ENCODE measurements at regions not wholly inside any gene's neighbourhood (a gene's known extent, or its start where the extent isn't known, plus 50 kb on each side); places are given as distances from the start of the nearest gene placed in this dataset.

GRCh38 chr12:43214166-43214565 is 337.8 kb downstream of the ADAMTS20 start:
- Histone ChIP-seq H3K9me2 (ENCODE audit: insufficient read depth) (no peaks in the 10 kb centered on the region), H2AFZ (ENCODE audit: low read depth, low read length, poor library complexity, severe bottlenecking) (no peak overlapping the region), H3K4me3 (replicated peaks in 1 of 2; ENCODE audit: low read depth in 1 of 2, low read length in 2 of 2) (no peak overlapping the region), H3K36me3 (ENCODE audit: control insufficient read depth in 1 of 2, insufficient read depth in 2 of 2, low read length in 2 of 2) (no peaks in the 10 kb centered on the region), H3K79me2 (ENCODE audit: insufficient read depth, low read length) (no peaks in the 10 kb centered on the region), H3K9me3 (ENCODE audit: control insufficient read depth in 1 of 2, insufficient read depth in 1 of 2, low read depth in 1 of 2, low read length in 2 of 2) (no peaks in the 10 kb centered on the region), H3K27me3 (ENCODE audit: insufficient read depth, low read length) (no peaks in the 10 kb centered on the region), H4K20me1 (ENCODE audit: insufficient read depth) (no peaks in the 10 kb centered on the region), H3K27ac (ENCODE audit: low read depth, low read length) (no peak overlapping the region), H3K9ac (ENCODE audit: low read length) (no peak overlapping the region), H3K4me2 (ENCODE audit: low read length) (no peak overlapping the region), H3K4me1 (ENCODE audit: control insufficient read depth in 1 of 2, insufficient read depth in 2 of 2, low read length in 2 of 2) (no peaks in the 10 kb centered on the region)
- ChIA-PET POLR2A (no interaction called here), RAD21 (ENCODE audit: low non-redundant PET in 1 of 2, low total read pairs in 2 of 2, uncharacterized antibody in 2 of 2, unreplicated experiment in 2 of 2) (no interaction called here), CTCF (no interaction called here)
- BruUV-seq (replicated peaks), result no TSS peak
- DNase-seq (ENCODE audit: low read depth, low spot score) (no peak), ATAC-seq (no peak)
- intact Hi-C loops (cut with micrococcal nuclease), result no loop called here
- TF ChIP-seq POLR2AphosphoS5 (IDR thresholded peaks at IDR 0.05; ENCODE audit: low read depth, low read length) (no peak), ATF3 (IDR thresholded peaks at IDR 0.05) (no peak), SRF (IDR thresholded peaks at IDR 0.05; ENCODE audit: low read depth) (no peak), MAX (IDR thresholded peaks at IDR 0.05) (no peak), ZNF274 (IDR thresholded peaks at IDR 0.05; ENCODE audit: low read depth, low read length) (no peak)

- Histone ChIP-seq H3K4me2 (ENCODE audit: low read length) (no peak overlapping the region), H4K20me1 (ENCODE audit: insufficient read depth) (no peaks in the 10 kb centered on the region), H3K27me3 (ENCODE audit: insufficient read depth, low read length) (no peaks in the 10 kb centered on the region), H2AFZ (ENCODE audit: low read depth, low read length, poor library complexity, severe bottlenecking) (no peak overlapping the region), H3K9me3 (ENCODE audit: control insufficient read depth in 1 of 2, insufficient read depth in 1 of 2, low read depth in 1 of 2, low read length in 2 of 2) (no peaks in the 10 kb centered on the region), H3K4me1 (ENCODE audit: control insufficient read depth in 1 of 2, insufficient read depth in 2 of 2, low read length in 2 of 2) (no peaks in the 10 kb centered on the region), H3K4me3 (replicated peaks in 1 of 2; ENCODE audit: low read depth in 1 of 2, low read length in 2 of 2) (no peak overlapping the region), H3K36me3 (ENCODE audit: control insufficient read depth in 1 of 2, insufficient read depth in 2 of 2, low read length in 2 of 2) (no peaks in the 10 kb centered on the region), H3K9me2 (ENCODE audit: insufficient read depth) (no peaks in the 10 kb centered on the region), H3K9ac (ENCODE audit: low read length) (no peak overlapping the region), H3K27ac (ENCODE audit: low read depth, low read length) (no peak overlapping the region), H3K79me2 (ENCODE audit: insufficient read depth, low read length) (no peaks in the 10 kb centered on the region)
- no TSS peak for BruUV-seq (replicated peaks)
- intact Hi-C loops (cut with micrococcal nuclease), result no loop called here
- no peak for DNase-seq (ENCODE audit: low read depth, low spot score)
- ATAC-seq, result no peak
- RAD21 ChIA-PET (ENCODE audit: low non-redundant PET in 1 of 2, low total read pairs in 2 of 2, uncharacterized antibody in 2 of 2, unreplicated experiment in 2 of 2), result no interaction called here
- POLR2A ChIA-PET, result no interaction called here
- CTCF ChIA-PET, result no interaction called here
- TF ChIP-seq CTCF (IDR thresholded peaks at IDR 0.05 in 2 of 3, conservative IDR thresholded peaks at IDR 0.05 in 1 of 3; ENCODE audit: borderline replicate concordance in 1 of 3, insufficient read depth in 1 of 3, low read depth in 2 of 3, low read length in 2 of 3) (no peak), SRF (IDR thresholded peaks at IDR 0.05; ENCODE audit: low read depth) (no peak), ZNF274 (IDR thresholded peaks at IDR 0.05; ENCODE audit: low read depth, low read length) (no peak), CEBPB (IDR thresholded peaks at IDR 0.05; ENCODE audit: low read depth) (no peak), REST (IDR thresholded peaks at IDR 0.05; ENCODE audit: low read depth) (no peak), EZH2 (IDR thresholded peaks at IDR 0.05) (no peak), ATF3 (IDR thresholded peaks at IDR 0.05) (no peak), TCF7L2 (IDR thresholded peaks at IDR 0.05; ENCODE audit: borderline replicate concordance, extremely low read depth, insufficient read depth, insufficient read length) (no peak), SP1 (IDR thresholded peaks at IDR 0.05; ENCODE audit: low read depth) (no peak), YY1 (IDR thresholded peaks at IDR 0.05; ENCODE audit: extremely low read depth, insufficient replicate concordance, low read depth, low read length) (no peak), POLR2AphosphoS5 (IDR thresholded peaks at IDR 0.05; ENCODE audit: low read depth, low read length) (no peak), CBX3 (IDR thresholded peaks at IDR 0.05; ENCODE audit: low read depth) (no peak), FOSL1 (IDR thresholded peaks at IDR 0.05; ENCODE audit: low read depth) (no peak), EGR1 (IDR thresholded peaks at IDR 0.05; ENCODE audit: low read depth) (no peak)
These were observed 338.4 kb downstream of the ADAMTS20 start for GRCh38 chr12:43213608-43214007.
